ENCODE measurements at regions not wholly inside any gene's neighbourhood (a gene's known extent, or its start where the extent isn't known, plus 50 kb on each side); places are given as distances from the start of the nearest gene placed in this dataset.

GRCh38 chrX:134747006-134747405, 50.0 kb downstream of the PABIR2 start:
- DNase-seq = no peak

- DNase-seq = no peak
Measured at GRCh38 chrX:134746410-134746785, 50.6 kb downstream of the PABIR2 start.

- DNase-seq = peak; percentile 20
Measured at GRCh38 chrX:134745636-134746409, 51.2 kb downstream of the PABIR2 start.

GRCh38 chrX:134743091-134743490, 53.9 kb downstream of the PABIR2 start:
- no peak for DNase-seq

GRCh38 chrX:134742573-134742972, 54.4 kb downstream of the PABIR2 start:
- no peak for DNase-seq

- no peak for DNase-seq
Measured at GRCh38 chrX:134741746-134742145, 55.3 kb downstream of the PABIR2 start.

- no peak for DNase-seq
Measured at GRCh38 chrX:134738986-134739740, 57.8 kb downstream of the PABIR2 start.

- DNase-seq = no peak
Measured at GRCh38 chrX:134738445-134738844, 58.6 kb downstream of the PABIR2 start.

GRCh38 chrX:134737721-134738369, 59.2 kb downstream of the PABIR2 start:
- DNase-seq = no peak

GRCh38 chrX:134737061-134737460, 59.9 kb downstream of the PABIR2 start:
- DNase-seq = no peak

- DNase-seq = no peak
Measured at GRCh38 chrX:134736356-134736755, 60.6 kb downstream of the PABIR2 start.

- DNase-seq = no peak
Measured at GRCh38 chrX:134735015-134735414, 62.0 kb downstream of the PABIR2 start.

- peak; percentile 5 for DNase-seq
Measured at GRCh38 chrX:134734466-134734952, 62.5 kb downstream of the PABIR2 start.

- no peak for DNase-seq
Measured at GRCh38 chrX:134733591-134733990, 63.4 kb downstream of the PABIR2 start.

- no peak for DNase-seq
Measured at GRCh38 chrX:134732676-134733075, 64.3 kb downstream of the PABIR2 start.

- DNase-seq = no peak
Measured at GRCh38 chrX:134732152-134732551, 64.9 kb downstream of the PABIR2 start.

GRCh38 chrX:134727363-134727762, 69.1 kb upstream of the PLAC1 start:
- peak; percentile 26 for DNase-seq

- DNase-seq = no peak
Measured at GRCh38 chrX:134725103-134725690, 66.9 kb upstream of the PLAC1 start.

GRCh38 chrX:134721766-134722532, 63.7 kb upstream of the PLAC1 start:
- no peak for DNase-seq

- DNase-seq = peak; percentile 70
Measured at GRCh38 chrX:134718966-134719317, 60.7 kb upstream of the PLAC1 start.

GRCh38 chrX:134718105-134718965, 60.1 kb upstream of the PLAC1 start:
- DNase-seq = peak; percentile 73

- DNase-seq = no peak
Measured at GRCh38 chrX:134717698-134718097, 59.4 kb upstream of the PLAC1 start.
